HG03095 (cell line): ENCODE measurements at regions not wholly inside any gene's neighbourhood (a gene's known extent, or its start where the extent isn't known, plus 50 kb on each side); places are given as distances from the start of the nearest gene placed in this dataset.

ENCODE experiments used
- ATAC-seq: cut with Tn5 transposase; IDR thresholded peaks from one replicate; pipeline ENCODE4 v1.9.1; 2021; ENCODE audit warnings: moderate library complexity; ENCODE audit not compliant: unreplicated experiment

DNA sequence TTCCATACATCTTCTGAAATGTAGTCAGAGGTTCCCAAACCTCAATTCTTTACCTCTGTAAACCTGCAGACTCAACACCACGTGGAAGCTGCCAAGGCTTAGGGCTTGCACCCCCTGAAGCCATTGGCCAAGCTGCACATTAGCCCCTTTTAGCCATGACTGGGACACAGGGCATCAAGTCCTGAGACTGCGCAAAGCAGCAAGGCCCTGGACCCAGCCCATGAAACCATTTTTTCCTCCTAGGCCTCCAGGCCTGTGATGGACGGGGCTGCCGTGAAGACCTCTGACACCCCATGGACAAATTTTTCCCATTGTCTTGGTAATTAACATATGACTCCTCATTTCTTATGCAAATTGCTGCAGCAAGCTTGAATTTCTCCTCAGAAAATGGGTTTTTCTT lies 727.8 kb downstream of the C6orf118 start:
- ATAC-seq, result no peak

- no peak for ATAC-seq
Observed at GRCh38 chr6:164579035-164579434, 730.4 kb downstream of the C6orf118 start.

GRCh38 chr6:164578616-164579015 lies 730.8 kb downstream of the C6orf118 start:
- ATAC-seq, result no peak

- ATAC-seq, result no peak
Observed at GRCh38 chr6:164570801-164571200, 738.6 kb downstream of the C6orf118 start.

DNA sequence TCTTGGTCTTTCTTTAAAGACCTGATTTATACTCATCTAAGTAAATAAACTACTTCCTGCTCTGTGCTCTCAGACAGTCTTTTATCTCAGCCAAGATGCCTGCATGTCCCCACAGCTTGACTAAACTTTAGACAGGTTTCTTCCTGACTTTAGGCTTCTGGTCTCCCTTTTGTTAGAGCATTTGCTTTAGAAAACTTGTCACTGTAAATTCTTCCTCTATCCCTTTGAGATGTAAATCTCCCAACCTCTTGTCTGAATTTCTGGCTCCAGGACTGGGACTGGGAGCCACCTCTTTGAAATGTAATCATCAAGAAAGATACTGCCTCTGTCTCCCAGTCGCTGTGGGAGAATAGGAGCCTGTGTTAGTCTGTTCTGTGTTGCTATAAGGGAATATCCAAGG lies 739.9 kb downstream of the C6orf118 start:
- no peak for ATAC-seq

GRCh38 chr6:164563924-164564323 lies 745.5 kb downstream of the C6orf118 start:
- ATAC-seq, result no peak

- no peak for ATAC-seq
Observed at GRCh38 chr6:164561656-164562055, 747.7 kb downstream of the C6orf118 start.

DNA sequence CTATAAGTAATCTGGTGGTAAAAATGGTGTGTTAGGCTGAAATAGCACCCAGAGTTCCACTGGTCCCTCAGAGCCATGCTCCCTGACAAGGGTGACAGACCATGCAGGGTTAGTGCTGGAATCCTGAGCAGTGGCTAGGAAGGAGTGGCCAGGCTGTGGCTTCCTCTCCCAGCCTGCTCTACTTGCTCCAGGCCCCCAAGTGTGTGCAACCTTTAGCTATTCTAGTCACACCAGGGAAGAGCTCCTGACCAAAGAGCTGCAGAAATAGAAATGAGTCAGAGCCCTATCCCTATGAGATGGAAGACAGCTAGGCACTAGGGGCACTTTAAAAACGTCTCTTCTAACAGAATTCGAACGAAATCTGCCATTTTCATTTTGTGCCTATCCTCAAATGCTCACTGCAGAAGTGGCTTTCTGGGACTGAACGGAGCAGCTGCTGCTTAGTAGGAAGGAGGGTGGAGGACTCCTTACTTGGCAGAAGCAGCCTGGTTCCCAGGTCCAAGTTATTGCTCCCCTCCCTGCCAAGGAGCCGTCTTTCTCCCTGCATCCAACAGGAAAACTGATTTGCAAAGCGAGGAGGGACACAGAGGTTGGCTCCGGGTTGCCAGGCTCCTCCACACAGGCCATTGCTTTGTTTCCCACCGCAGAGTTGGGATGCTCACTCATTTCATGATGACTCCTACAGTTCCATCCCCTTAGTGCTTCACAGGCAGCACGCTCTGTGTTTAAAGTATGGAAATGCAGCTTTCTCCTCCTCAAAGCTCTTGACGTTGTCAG lies 754.5 kb downstream of the C6orf118 start:
- no peak for ATAC-seq

- ATAC-seq, result no peak
Observed at GRCh38 chr6:164554226-164554625, 755.2 kb downstream of the C6orf118 start.

DNA sequence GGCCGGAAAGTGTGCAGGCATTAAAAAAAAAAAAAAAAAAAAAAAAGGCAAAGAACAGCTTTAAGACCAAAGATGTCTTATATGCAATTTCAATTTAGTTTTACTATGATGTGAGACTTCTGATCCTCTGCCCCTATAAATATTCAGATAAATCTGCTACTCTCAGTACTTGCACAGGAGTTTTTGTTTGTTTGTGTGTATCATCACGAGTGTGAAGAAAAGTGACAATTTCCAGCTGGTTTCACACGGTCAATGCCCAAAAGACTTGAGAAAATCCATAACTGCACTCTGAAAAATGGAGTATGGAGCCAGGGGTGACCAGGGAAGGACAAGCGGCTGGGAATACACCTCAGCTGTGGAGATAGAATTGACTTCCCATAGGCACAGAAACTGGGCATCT lies 757.7 kb downstream of the C6orf118 start:
- ATAC-seq, result no peak

DNA sequence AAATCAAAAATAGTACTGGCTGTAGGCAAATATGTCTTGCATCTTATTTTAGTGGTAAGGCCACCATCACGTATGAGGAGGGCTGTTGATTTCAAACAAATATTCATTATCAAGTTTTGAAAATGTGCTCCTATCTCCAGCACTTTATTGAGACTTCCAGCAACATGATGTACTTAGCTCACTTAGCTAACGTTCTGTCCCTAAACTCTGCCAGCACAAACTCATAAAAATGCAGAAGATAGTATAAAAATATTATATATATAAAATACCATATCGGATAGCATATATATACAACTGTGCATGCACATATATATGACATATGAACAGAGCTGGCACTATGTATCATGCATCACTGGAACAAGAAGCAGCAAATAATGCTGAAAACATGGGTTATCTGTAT lies 762.3 kb downstream of the C6orf118 start:
- no peak for ATAC-seq

DNA sequence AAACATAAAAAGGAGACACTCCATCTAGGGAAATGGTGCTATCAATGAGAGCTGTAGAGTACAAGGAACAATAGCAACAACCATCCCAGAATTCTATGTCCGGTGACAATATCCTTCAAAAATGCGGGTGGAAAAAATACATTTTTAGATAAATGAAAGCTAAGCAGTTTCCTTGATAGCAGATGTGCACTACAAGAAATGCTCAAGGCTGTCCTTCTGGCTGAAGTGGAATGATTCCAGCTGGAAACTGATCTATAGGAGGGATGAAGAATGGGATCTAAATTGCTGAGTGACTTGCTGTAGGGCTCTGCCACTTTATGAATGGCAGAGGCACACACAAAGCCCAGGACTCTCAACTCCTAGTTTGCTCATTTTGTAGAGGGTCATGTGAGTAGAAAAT lies 763.1 kb downstream of the C6orf118 start:
- ATAC-seq, result no peak

- ATAC-seq, result no peak
Observed at GRCh38 chr6:164534070-164534766, 775.2 kb downstream of the C6orf118 start.

GRCh38 chr6:164533045-164533362 lies 776.4 kb downstream of the C6orf118 start:
- no peak for ATAC-seq

DNA sequence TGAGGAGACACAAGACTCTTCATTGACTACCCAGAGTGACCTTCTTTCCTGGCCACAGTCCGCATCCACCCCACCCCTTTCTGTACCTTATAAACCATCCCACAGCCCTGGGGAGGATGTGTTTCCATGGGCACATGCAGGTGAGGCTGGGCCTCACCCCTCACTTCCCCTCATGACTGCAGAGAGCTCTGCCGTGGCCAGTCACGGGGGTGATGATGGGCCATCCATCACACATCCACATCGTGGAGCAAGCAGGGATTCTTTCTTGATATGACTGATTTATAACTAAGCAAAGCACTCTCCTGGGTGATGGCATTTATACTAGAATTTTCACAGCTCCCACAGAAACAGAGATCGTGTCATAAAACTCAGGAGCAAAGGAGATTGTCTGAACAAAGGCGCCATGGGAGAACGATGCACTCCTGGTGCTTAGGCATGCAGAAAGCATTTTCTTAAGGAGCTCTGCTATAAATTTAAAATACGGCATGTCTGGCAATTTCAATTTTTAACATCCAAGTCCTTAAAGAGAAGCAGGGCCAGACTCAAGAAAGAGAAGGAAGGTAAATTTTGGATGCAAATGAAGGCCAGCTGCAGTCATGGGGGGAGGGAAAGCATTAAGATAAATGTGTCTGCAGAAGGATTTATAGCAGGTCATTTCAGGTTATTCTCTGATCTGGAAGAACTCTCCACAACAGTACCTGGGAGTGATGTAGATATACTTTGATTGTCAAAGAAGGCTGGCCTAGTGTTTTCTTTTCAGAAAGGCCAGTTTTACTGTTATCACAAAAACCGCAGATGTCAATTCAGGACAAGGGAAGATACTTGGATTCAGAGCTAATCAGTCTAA lies 777.0 kb downstream of the C6orf118 start:
- no peak for ATAC-seq

DNA sequence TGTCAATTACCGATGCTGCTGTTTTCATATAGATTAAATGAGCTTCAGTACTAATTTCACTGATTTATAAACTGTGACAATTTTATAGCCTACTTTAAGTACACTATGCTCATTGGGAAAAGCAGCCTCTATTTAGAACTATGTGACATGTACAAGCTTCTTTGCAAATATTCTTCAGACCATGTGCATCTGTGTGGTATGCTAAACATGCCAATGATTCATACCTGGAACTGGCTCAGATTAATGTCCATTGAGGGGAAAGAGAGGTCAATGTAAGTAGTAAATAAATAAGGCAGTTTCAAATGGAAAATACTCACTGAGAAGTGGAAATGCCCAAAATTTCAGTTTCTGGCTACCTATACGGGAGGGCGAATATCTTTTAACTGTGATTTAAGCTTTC lies 777.7 kb downstream of the C6orf118 start:
- ATAC-seq, result no peak

DNA sequence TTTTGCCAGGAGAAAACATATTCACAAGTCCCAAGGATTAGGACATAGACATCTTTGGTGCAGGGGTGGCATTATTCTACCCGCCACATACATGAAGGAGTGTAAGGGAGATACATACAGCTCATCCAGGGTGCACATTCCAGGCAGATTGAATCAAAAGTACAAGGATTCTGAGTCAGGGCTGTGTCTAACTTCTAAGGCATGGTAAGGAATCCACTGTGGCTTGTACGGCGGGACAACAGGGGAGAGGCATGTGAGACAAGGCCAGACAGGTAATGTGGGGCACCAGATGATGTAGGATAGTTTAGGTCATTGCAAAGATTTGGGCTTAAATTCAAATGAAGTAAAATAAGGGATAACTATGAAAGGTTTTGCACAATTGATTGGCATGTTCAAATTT lies 780.9 kb downstream of the C6orf118 start:
- ATAC-seq, result no peak

GRCh38 chr6:164523087-164523654 lies 786.2 kb downstream of the C6orf118 start:
- no peak for ATAC-seq

- ATAC-seq, result no peak
Observed at GRCh38 chr6:164520916-164521315, 788.5 kb downstream of the C6orf118 start.

GRCh38 chr6:164507206-164507940 lies 802.0 kb downstream of the C6orf118 start:
- peak; percentile 80 for ATAC-seq

- ATAC-seq, result no peak
Observed at GRCh38 chr6:164505425-164505824, 804.0 kb downstream of the C6orf118 start.
